HG02884 (cell line): ENCODE measurements at regions not wholly inside any gene's neighbourhood (a gene's known extent, or its start where the extent isn't known, plus 50 kb on each side); places are given as distances from the start of the nearest gene placed in this dataset.
A peak's percentile ranks its signal among the peaks of the same experiment; 100 is the strongest.

Experiments used
- ATAC-seq: cut with Tn5 transposase; IDR thresholded peaks from one replicate; pipeline ENCODE4 v1.9.1; 2021; ENCODE audit warnings: mild to moderate bottlenecking, moderate library complexity; ENCODE audit not compliant: unreplicated experiment

GRCh38 chr20:43804781-43805180 lies 78.0 kb upstream of the GTSF1L start:
- ATAC-seq, result no peak

DNA sequence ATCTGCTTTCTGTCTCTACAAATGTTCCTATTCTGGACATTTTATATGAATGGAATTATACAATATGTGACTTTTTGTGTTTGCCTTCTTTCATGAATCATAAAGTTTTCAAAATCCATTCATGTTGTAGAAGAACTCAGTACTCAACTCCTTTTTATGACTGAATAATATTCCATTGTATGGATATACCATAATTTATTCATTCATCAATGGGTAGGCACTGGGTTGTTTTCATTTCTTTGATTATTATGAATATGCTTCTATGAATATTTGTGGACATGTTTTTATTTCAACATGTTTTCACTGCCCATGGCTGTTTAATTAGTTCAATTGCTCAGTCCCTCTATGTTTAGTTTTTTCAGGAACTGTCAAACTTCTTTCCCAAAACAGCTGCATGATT lies 76.5 kb upstream of the GTSF1L start:
- no peak for ATAC-seq

DNA sequence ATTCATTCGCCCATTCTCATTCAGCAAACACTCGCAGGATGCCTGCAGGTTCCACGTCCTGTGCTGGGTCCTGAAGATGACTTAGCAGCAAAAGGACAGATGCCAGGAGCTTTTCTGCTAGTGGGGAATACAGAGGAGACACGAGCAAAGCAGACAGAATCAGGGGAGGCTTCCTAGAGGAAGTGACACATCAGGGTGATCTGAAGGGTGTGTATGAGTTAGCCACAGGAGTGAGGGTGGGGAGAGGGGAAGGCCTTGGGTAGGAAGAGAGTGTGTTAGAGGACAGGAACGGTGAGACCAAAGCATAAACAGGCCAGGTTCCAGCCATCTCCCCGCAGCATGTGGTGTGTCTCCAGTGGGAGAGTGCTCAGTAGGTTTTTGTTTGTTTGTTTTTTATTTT lies 73.4 kb upstream of the GTSF1L start:
- no peak for ATAC-seq

GRCh38 chr20:43799741-43800140 lies 72.9 kb upstream of the GTSF1L start:
- no peak for ATAC-seq

GRCh38 chr20:43799150-43799711 lies 72.4 kb upstream of the GTSF1L start:
- ATAC-seq, result no peak

- ATAC-seq, result no peak
These were observed 71.7 kb upstream of the GTSF1L start for GRCh38 chr20:43798291-43799149.

GRCh38 chr20:43794326-43794725 lies 67.5 kb upstream of the GTSF1L start:
- no peak for ATAC-seq

DNA sequence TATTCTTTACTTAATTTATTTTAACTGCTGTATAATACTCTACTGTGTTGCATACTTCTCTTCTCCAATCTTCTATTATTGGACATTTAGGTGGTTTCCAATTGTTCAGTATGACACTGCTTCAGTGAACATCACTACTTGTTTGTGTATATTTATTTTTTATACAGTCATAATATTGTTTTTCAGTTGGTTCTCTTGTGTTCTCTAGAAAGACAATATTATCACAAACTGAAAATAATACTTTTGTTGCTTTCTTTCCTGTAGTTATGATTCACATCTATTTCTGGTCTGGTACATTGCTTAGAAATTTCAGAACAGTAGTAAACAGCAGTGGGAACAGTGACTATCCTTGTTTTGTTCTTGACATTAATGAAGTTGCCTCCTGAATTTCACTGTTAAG lies 62.8 kb upstream of the GTSF1L start:
- peak; percentile 76 for ATAC-seq

GRCh38 chr20:43787937-43788336 lies 61.1 kb upstream of the GTSF1L start:
- no peak for ATAC-seq

DNA sequence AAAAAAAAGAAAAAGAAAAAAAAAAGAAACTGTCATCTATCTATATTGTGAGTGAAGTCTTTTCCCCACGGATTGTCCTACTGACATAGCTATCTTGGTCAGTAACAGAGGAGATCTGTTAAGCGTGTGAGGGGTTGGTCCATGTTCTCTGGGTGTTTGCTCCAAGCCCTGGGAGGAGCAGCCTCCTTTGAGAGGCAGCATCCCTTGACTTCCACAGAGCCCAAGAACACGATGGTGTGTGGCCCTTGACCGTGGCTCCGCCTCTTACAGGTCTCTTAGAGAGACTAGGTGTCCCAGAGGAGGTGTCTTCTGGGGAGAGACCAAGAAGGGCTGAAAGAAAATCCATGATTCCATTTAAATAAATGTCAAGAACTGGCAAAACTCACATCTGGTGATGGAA lies 60.1 kb upstream of the GTSF1L start:
- ATAC-seq, result no peak

GRCh38 chr20:43781215-43781614 lies 54.4 kb upstream of the GTSF1L start:
- no peak for ATAC-seq

DNA sequence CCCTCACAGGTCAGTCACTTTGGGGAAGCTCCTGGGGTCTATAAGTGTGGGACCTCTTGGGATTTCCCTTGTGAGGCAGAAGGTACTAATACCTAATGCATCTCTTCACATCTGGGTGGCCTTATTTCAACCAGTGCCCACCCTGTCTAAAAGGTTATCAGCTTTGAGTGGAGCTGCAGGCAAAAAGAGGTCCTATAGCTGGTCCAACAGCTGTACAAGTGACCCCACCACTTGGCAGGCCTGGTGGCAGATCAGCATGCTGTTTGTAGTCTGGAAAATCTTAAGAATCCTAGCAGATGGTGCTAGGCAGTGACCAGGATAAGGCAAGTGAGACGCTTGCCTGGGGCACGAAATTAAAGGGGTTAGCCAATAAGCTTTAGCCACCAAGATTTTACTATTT lies 51.6 kb upstream of the GTSF1L start:
- no peak for ATAC-seq

- no peak for ATAC-seq
These were observed 49.9 kb upstream of the GTSF1L start for GRCh38 chr20:43776691-43777090.
